Neural cell (in vitro differentiated cells): ENCODE measurements at regions not wholly inside any gene's neighbourhood (a gene's known extent, or its start where the extent isn't known, plus 50 kb on each side); places are given as distances from the start of the nearest gene placed in this dataset.

Experiments used
- H2AFZ ChIP-seq: fragments of 200-600, 300-800 bp; sonication (generic), shearing (Covaris generic); 2 replicates; pipeline ENCODE4 v1.6.0; 2014; ENCODE audit warnings: low read depth, mild to moderate bottlenecking, antibody characterized with exemption, low read length, moderate library complexity
- H3F3A ChIP-seq: fragments of 200-600 bp; shearing (Covaris generic); 2 replicates; pipeline ENCODE4 v1.6.1; 2016; ENCODE audit warnings: mild to moderate bottlenecking, moderate library complexity, mixed read lengths, antibody characterized with exemption, low read length; ENCODE audit not compliant: insufficient read depth, poor library complexity, severe bottlenecking
- H3K27ac ChIP-seq: fragments of 200-600, 300-800 bp; sonication (generic), shearing (Covaris generic); 2 replicates; pipeline ENCODE4 v1.5.1; 2014; ENCODE audit warnings: mild to moderate bottlenecking, low read length, moderate library complexity
- H3K27me3 ChIP-seq: fragments of 300-800, 200-600 bp; sonication (generic), shearing (Covaris generic); 2 replicates; pipeline ENCODE4 v1.6.0; 2014; ENCODE audit warnings: mild to moderate bottlenecking, low read depth, low read length, moderate library complexity; ENCODE audit not compliant: insufficient read depth
- H3K36me3 ChIP-seq: fragments of 300-800, 200-600 bp; sonication (generic), shearing (Covaris generic); 2 replicates; pipeline ENCODE4 v1.5.1; 2014; ENCODE audit warnings: mild to moderate bottlenecking, antibody characterized with exemption, low read length, moderate library complexity; ENCODE audit not compliant: insufficient read depth
- H3K4me2 ChIP-seq: fragments of 300-800, 200-600 bp; sonication (generic), shearing (Covaris generic); 2 replicates; pipeline ENCODE4 v1.6.0; 2014; ENCODE audit warnings: mild to moderate bottlenecking, low read length
- H3K4me3 ChIP-seq: fragments of 300-800, 200-600 bp; sonication (generic), shearing (Covaris generic); 2 replicates; pipeline ENCODE4 v1.5.1; 2014; ENCODE audit warnings: mild to moderate bottlenecking, low read length, moderate library complexity
- H3K79me2 ChIP-seq: fragments of 200-600 bp; shearing (Covaris generic); replicated peaks from 2 replicates; pipeline ENCODE4 v1.6.0; 2014; ENCODE audit warnings: mild to moderate bottlenecking, low read length, moderate library complexity; ENCODE audit not compliant: insufficient read depth
- H3K9ac ChIP-seq: fragments of 300-800, 200-600 bp; sonication (generic), shearing (Covaris generic); 2 replicates; pipeline ENCODE4 v1.6.1; 2016; ENCODE audit warnings: mild to moderate bottlenecking, low read length, mixed read lengths
- H3K9me2 ChIP-seq: fragments of 200-600 bp; shearing (Covaris generic); 2 replicates; pipeline ENCODE4 v1.6.1; 2016; ENCODE audit warnings: mild to moderate bottlenecking, low read length, mixed read lengths; ENCODE audit not compliant: insufficient read depth
- H3K9me3 ChIP-seq: fragments of 200-600, 300-800 bp; sonication (generic), shearing (Covaris generic); 2 replicates; pipeline ENCODE4 v1.6.1; 2016; ENCODE audit warnings: mild to moderate bottlenecking, mixed run types, low read length, moderate library complexity, mixed read lengths
- H4K20me1 ChIP-seq: fragments of 200-600 bp; shearing (Covaris generic); 2 replicates; pipeline ENCODE4 v1.6.1; 2016; ENCODE audit warnings: mild to moderate bottlenecking, mixed run types; ENCODE audit not compliant: insufficient read depth
- CTCF ChIP-seq: fragments of 450-650 bp; IDR thresholded peaks from 2 replicates; pipeline ENCODE4 v1.5.1; 2014; ENCODE audit warnings: antibody characterized with exemption, mild to moderate bottlenecking, moderate library complexity; ENCODE audit not compliant: poor library complexity, severe bottlenecking
- EP300 ChIP-seq: fragments of 450-650 bp; conservative IDR thresholded peaks from 2 replicates; pipeline ENCODE4 v1.6.1; 2014; ENCODE audit warnings: antibody characterized with exemption, mild to moderate bottlenecking, moderate library complexity; ENCODE audit not compliant: poor library complexity, severe bottlenecking
- EZH2 ChIP-seq: fragments of 200-600, 300-800 bp; shearing (Covaris generic), sonication (generic); IDR thresholded peaks from 2 replicates; pipeline ENCODE4 v1.6.1; 2014; ENCODE audit warnings: antibody characterized with exemption, low read length, borderline replicate concordance, mild to moderate bottlenecking; ENCODE audit not compliant: insufficient read depth, poor library complexity, severe bottlenecking
- MXI1 ChIP-seq: fragments of 450-650 bp; conservative IDR thresholded peaks from 2 replicates; pipeline ENCODE4 v1.6.1; 2014; ENCODE audit warnings: antibody characterized with exemption, mild to moderate bottlenecking; ENCODE audit not compliant: poor library complexity, severe bottlenecking
- POLR2AphosphoS5 ChIP-seq: IDR thresholded peaks from 2 replicates; pipeline ENCODE4 v1.6.1; 2012
- RAD21 ChIP-seq: fragments of 450-650 bp; conservative IDR thresholded peaks from 2 replicates; pipeline ENCODE4 v1.6.1; 2014; ENCODE audit warnings: antibody characterized with exemption, mild to moderate bottlenecking, moderate library complexity
- REST ChIP-seq: IDR thresholded peaks from 2 replicates; pipeline ENCODE4 v1.6.1; 2012; ENCODE audit warnings: borderline replicate concordance
- SMC3 ChIP-seq: fragments of 450-650 bp; conservative IDR thresholded peaks from 2 replicates; pipeline ENCODE4 v1.6.1; 2014; ENCODE audit warnings: antibody characterized with exemption, mild to moderate bottlenecking, moderate library complexity; ENCODE audit not compliant: poor library complexity
- TAF1 ChIP-seq: IDR thresholded peaks from 2 replicates; pipeline ENCODE4 v1.6.1; 2012; ENCODE audit warnings: low read depth

- no peak overlapping the region for H2AFZ ChIP-seq
- H3K36me3 ChIP-seq = no peaks in the 10 kb centered on the region
- H3K79me2 ChIP-seq = no peaks in the 10 kb centered on the region
- H3K27me3 ChIP-seq = no peaks in the 10 kb centered on the region
- H3K9ac ChIP-seq = no peak overlapping the region
- H3K4me3 ChIP-seq = no peak overlapping the region
- no peaks in the 10 kb centered on the region for H4K20me1 ChIP-seq
- no peaks in the 10 kb centered on the region for H3K9me3 ChIP-seq
- no peak overlapping the region for H3K4me2 ChIP-seq
- H3K9me2 ChIP-seq = no peaks in the 10 kb centered on the region
- H3F3A ChIP-seq = no peaks in the 10 kb centered on the region
- H3K27ac ChIP-seq = no peak overlapping the region
- no peak for TF ChIP-seq RAD21
- TF ChIP-seq TAF1 = no peak
- no peak for TF ChIP-seq SMC3
- TF ChIP-seq EP300 = no peak
- no peak for TF ChIP-seq EZH2
- no peak for TF ChIP-seq MXI1
- TF ChIP-seq REST = no peak
- TF ChIP-seq POLR2AphosphoS5 = no peak
Measured at GRCh38 chr3:187849016-187849654, 103.9 kb upstream of the BCL6 start.

GRCh38 chr3:187850258-187850921 is 105.1 kb upstream of the BCL6 start:
- Histone ChIP-seq H3K27me3 (no peaks in the 10 kb centered on the region), H3F3A (no peaks in the 10 kb centered on the region), H3K36me3 (no peaks in the 10 kb centered on the region), H2AFZ (no peak overlapping the region), H3K9me3 (no peaks in the 10 kb centered on the region), H3K27ac (no peak overlapping the region), H3K9ac (no peak overlapping the region), H3K9me2 (no peaks in the 10 kb centered on the region), H3K4me3 (no peak overlapping the region), H3K4me2 (no peak overlapping the region), H4K20me1 (no peaks in the 10 kb centered on the region), H3K79me2 (no peaks in the 10 kb centered on the region)
- TF ChIP-seq REST = no peak
- no peak for TF ChIP-seq TAF1
- no peak for TF ChIP-seq EP300
- TF ChIP-seq MXI1 = no peak
- no peak for TF ChIP-seq SMC3
- no peak for TF ChIP-seq POLR2AphosphoS5
- no peak for TF ChIP-seq EZH2
- TF ChIP-seq RAD21 = no peak
- TF ChIP-seq CTCF = no peak
